AG04450 (cell line): ENCODE measurements at regions not wholly inside any gene's neighbourhood (a gene's known extent, or its start where the extent isn't known, plus 50 kb on each side); places are given as distances from the start of the nearest gene placed in this dataset.

Experiments used
- CTCF ChIA-PET: fragments of 300-600, 350-600 bp; formaldehyde crosslinking; extraction: SDS; loops from one replicate; lab custom pipeline; 2022; ENCODE audit warnings: antibody characterized with exemption, inconsistent platforms; lab: Charles Lee
- POLR2A ChIA-PET: fragments of 350-600 bp; formaldehyde crosslinking; extraction: SDS; loops from one replicate; lab custom pipeline; 2021; ENCODE audit warnings: antibody characterized with exemption, inconsistent platforms; lab: Yijun Ruan, JAX
- DNase-seq: peaks from one replicate; pipeline ENCODE4 v3.0.0-alpha.2; 2011; ENCODE audit warnings: low read depth, low spot score
- H3K27ac ChIP-seq: one replicate; pipeline ENCODE4 v1.5.1; 2012; ENCODE audit warnings: low read depth, low read length, control low read depth
- H3K27me3 ChIP-seq: one replicate; pipeline ENCODE4 v1.6.0; 2012; ENCODE audit warnings: low read length; ENCODE audit not compliant: control insufficient read depth, insufficient read depth
- H3K4me3 ChIP-seq: 2 replicates; pipeline ENCODE4 v1.5.1; 2011; ENCODE audit warnings: mild to moderate bottlenecking, low read depth, low read length, control low read depth
- H3K9me3 ChIP-seq: 2 replicates; pipeline ENCODE4 v1.5.1; 2012; ENCODE audit warnings: low read length; ENCODE audit not compliant: control insufficient read depth, insufficient read depth
- CTCF ChIP-seq: IDR thresholded peaks from 2 replicates; pipeline ENCODE4 v1.5.1; 2011; ENCODE audit warnings: low read depth, low read length, control low read depth, inconsistent platforms

GRCh38 chr12:93043877-93044209 is 114.7 kb upstream of the EEA1 start:
- Histone ChIP-seq H3K27me3 (no peaks in the 10 kb centered on the region), H3K4me3 (no peak overlapping the region), H3K27ac (no peak overlapping the region), H3K9me3 (no peaks in the 10 kb centered on the region)
- DNase-seq, result no peak
- ChIA-PET CTCF (interaction anchor here (1.0 kb wide), 1 partner anchor 11 kb away, joined by 3 read pairs; no protein-coding TSS in a partner anchor), POLR2A (no interaction called here)
- no peak for TF ChIP-seq CTCF

GRCh38 chr12:93047118-93047517 is 118.0 kb upstream of the EEA1 start:
- Histone ChIP-seq H3K4me3 (no peak overlapping the region), H3K27ac (no peak overlapping the region), H3K9me3 (no peaks in the 10 kb centered on the region), H3K27me3 (no peaks in the 10 kb centered on the region)
- DNase-seq, result no peak
- CTCF ChIA-PET, result no interaction called here
- TF ChIP-seq CTCF, result no peak
- POLR2A ChIA-PET, result no interaction called here

GRCh38 chr12:93048656-93049055 is 119.6 kb upstream of the EEA1 start:
- no peaks in the 10 kb centered on the region for H3K9me3 ChIP-seq
- TF ChIP-seq CTCF, result no peak
- no peaks in the 10 kb centered on the region for H3K27me3 ChIP-seq
- ChIA-PET POLR2A (no interaction called here), CTCF (no interaction called here)
- no peak overlapping the region for H3K4me3 ChIP-seq
- no peak overlapping the region for H3K27ac ChIP-seq
- no peak for DNase-seq

- peak; percentile 10 for DNase-seq
- ChIA-PET POLR2A (no interaction called here), CTCF (no interaction called here)
- H3K4me3 ChIP-seq, result no peak overlapping the region
- no peaks in the 10 kb centered on the region for H3K27me3 ChIP-seq
- no peaks in the 10 kb centered on the region for H3K9me3 ChIP-seq
- H3K27ac ChIP-seq, result no peak overlapping the region
- no peak for TF ChIP-seq CTCF
Measured at GRCh38 chr12:93050026-93050747, 121.1 kb upstream of the EEA1 start.

GRCh38 chr12:93050748-93051081 is 121.6 kb upstream of the EEA1 start:
- ChIA-PET CTCF (no interaction called here), POLR2A (no interaction called here)
- no peak overlapping the region for H3K27ac ChIP-seq
- no peak for DNase-seq
- no peak overlapping the region for H3K4me3 ChIP-seq
- no peak for TF ChIP-seq CTCF
- H3K9me3 ChIP-seq, result no peaks in the 10 kb centered on the region
- no peaks in the 10 kb centered on the region for H3K27me3 ChIP-seq
